HEK293T (cell line): ENCODE measurements at regions not wholly inside any gene's neighbourhood (a gene's known extent, or its start where the extent isn't known, plus 50 kb on each side); places are given as distances from the start of the nearest gene placed in this dataset.

ENCODE experiments used
- BHLHE40 ChIP-seq: fragments of 450-650 bp; IDR thresholded peaks from 2 replicates; pipeline ENCODE4 v1.6.1; 2016; ENCODE audit warnings: mild to moderate bottlenecking, moderate library complexity, borderline replicate concordance
- ELF4 ChIP-seq: fragments of 450-650 bp; IDR thresholded peaks from 2 replicates; pipeline ENCODE4 v1.6.1; 2017; ENCODE audit warnings: antibody characterized with exemption
- L3MBTL2 ChIP-seq: fragments of 450-650 bp; conservative IDR thresholded peaks from 2 replicates; pipeline ENCODE4 v1.6.1; 2016; ENCODE audit warnings: mild to moderate bottlenecking
- SUZ12 ChIP-seq: fragments of 450-650 bp; IDR thresholded peaks from 2 replicates; pipeline ENCODE4 v1.6.1; 2016; ENCODE audit warnings: mild to moderate bottlenecking
- TARDBP ChIP-seq: fragments of 450-650 bp; IDR thresholded peaks from 2 replicates; pipeline ENCODE4 v1.6.1; 2016

- TF ChIP-seq SUZ12 (no peak), L3MBTL2 (no peak), BHLHE40 (no peak), ELF4 (no peak), TARDBP (no peak)
Measured at GRCh38 chr15:95591270-95591669, 739.2 kb upstream of the NR2F2 start.
